Pancreas (tissue), 10 donors: ENCODE measurements at regions not wholly inside any gene's neighbourhood (a gene's known extent, or its start where the extent isn't known, plus 50 kb on each side); places are given as distances from the start of the nearest gene placed in this dataset.

Experiments
- ATAC-seq, 4 donors: fragments of 200-7000 bp; cut with Tn5 transposase; one replicate each; pipeline versions ENCODE4 v1.8.0 to v1.9.1; 2020; ENCODE audit warnings: mild to moderate bottlenecking in 4 of 4, moderate library complexity in 4 of 4
- DNase-seq, 6 donors: peaks; one replicate each; pipeline ENCODE4 v3.0.0-alpha.2; 2020
- FAIRE-seq: peaks from 2 replicates; lab custom pipeline; 2012; peaks lifted over from hg19 to GRCh38; lab: Jason Lieb, UNC
- H3K27ac ChIP-seq, 4 donors: fragments of 200-600 bp; sonication (generic); 1 replicate in 3 of 4; 2 replicates in 1 of 4; pipeline versions ENCODE4 v1.5.0 to v1.8.0; 2020
- H3K27me3 ChIP-seq, 4 donors: fragments of 200-600 bp; one replicate each; pipeline ENCODE4 v1.8.0; 2021
- H3K36me3 ChIP-seq, 3 donors: fragments of 200-600 bp; sonication (generic) in 1 of 3; one replicate each; pipeline versions ENCODE4 v1.5.0 to v1.8.0; 2020 to 2021
- H3K4me1 ChIP-seq, 3 donors: fragments of 200-600 bp; one replicate each; pipeline ENCODE4 v1.8.0; 2021
- H3K4me3 ChIP-seq, 4 donors: fragments of 200-600 bp; sonication (generic) in 2 of 4; one replicate each; pipeline versions ENCODE4 v1.5.0 to v1.8.0; 2020 to 2021
- H3K9me3 ChIP-seq, 4 donors: fragments of 200-600 bp; one replicate each; pipeline ENCODE4 v1.8.0; 2021
- WGBS, 2 donors: extraction: QIAGEN DNeasy Blood & Tissue Kit; methylation state at CpG; one replicate each; pipeline ENCODE4 v1.1.7; 2013; 5-methylcytosine and 5-hydroxymethylcytosine counted together
- intact Hi-C, 3 donors: fragments of 100-400 bp; cut with DNase I; formaldehyde crosslinking; loops; one replicate each; pipeline versions ENCODE4 v1.11.1 to v1.14.2; 2022
- TF ChIP-seq, protein P1 (sequence below), 4 donors: fragments of 200-600 bp; sonication (generic) in 3 of 4; IDR thresholded peaks; one replicate each; pipeline versions ENCODE4 v1.5.0 to v1.8.0; 2021; ENCODE audit warnings: antibody characterized with exemption in 4 of 4
- donor health status: healthy with polysubstance abuse.
- donor health status: DM: no; HTN: no; CAD: no; lungs with moderate emphysema.
- donor health status: DM: no; HTN: no; CAD: no.
- donor health status: control.
- donor health status: control.
- donor health status: Bipolar disorder and iron deficiency.
- donor health status: DM: yes; HTN: yes; CAD: no.
- donor health status: DM: no; HTN: no; CAD: no.
- donor health status: DM: no; HTN: no; CAD: no.
- donor health status: DM: yes; HTN: yes; CAD: no.

DNA sequence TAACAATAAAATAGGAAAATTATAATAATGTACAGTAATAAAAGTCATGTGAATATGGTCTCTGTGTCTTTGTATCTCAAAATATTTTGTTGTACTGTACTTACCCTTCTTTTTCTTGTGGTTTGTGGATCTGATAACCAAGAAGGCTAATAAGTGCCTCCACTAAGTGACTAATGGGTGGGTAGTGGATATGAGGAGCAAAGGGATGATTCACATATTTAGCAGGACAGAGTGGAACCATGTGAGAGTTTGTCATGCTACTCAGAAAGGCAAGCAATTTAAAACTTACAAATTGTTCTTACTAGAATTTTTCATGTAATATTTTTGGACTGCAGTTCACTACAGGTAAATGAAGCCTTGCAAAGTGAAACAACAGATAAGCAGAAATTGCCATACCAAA lies 1241.2 kb upstream of the CDH2 start:
- Histone ChIP-seq H3K4me1 (no peaks in the 10 kb centered on the region), H3K27me3 (no peaks in the 10 kb centered on the region), H3K4me3 (no peak overlapping the region), H3K36me3 (no peaks in the 10 kb centered on the region), H3K27ac (no peak overlapping the region), H3K9me3 (no peaks in the 10 kb centered on the region)
- DNase-seq (no peak), ATAC-seq (no peak), FAIRE-seq (no peak)
- intact Hi-C loops: no loop called here
- TF ChIP-seq, protein P1, sequence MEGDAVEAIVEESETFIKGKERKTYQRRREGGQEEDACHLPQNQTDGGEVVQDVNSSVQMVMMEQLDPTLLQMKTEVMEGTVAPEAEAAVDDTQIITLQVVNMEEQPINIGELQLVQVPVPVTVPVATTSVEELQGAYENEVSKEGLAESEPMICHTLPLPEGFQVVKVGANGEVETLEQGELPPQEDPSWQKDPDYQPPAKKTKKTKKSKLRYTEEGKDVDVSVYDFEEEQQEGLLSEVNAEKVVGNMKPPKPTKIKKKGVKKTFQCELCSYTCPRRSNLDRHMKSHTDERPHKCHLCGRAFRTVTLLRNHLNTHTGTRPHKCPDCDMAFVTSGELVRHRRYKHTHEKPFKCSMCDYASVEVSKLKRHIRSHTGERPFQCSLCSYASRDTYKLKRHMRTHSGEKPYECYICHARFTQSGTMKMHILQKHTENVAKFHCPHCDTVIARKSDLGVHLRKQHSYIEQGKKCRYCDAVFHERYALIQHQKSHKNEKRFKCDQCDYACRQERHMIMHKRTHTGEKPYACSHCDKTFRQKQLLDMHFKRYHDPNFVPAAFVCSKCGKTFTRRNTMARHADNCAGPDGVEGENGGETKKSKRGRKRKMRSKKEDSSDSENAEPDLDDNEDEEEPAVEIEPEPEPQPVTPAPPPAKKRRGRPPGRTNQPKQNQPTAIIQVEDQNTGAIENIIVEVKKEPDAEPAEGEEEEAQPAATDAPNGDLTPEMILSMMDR (IDR thresholded peaks at IDR 0.05): no peak

DNA sequence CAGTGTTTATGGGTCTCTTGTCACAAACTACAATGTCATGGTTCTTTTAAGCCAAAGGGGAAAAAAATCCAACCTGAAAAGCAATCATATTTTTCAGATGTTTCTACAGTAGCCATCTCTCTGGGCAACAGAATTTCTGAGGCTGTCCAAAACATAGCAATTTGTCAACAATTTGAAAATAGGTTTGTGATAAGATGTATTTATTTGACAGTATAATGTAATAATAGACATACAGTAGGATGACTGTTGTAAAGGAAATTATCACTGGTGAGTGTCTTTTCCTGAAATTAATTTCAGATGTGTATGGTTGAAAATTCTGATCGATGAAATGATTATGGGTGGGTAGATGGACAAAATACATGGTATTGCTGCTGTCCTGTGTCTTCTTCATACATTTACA lies 1230.1 kb upstream of the CDH2 start:
- TF ChIP-seq, protein P1 (IDR thresholded peaks at IDR 0.05): no peak
- no peaks in the 10 kb centered on the region for H3K4me1 ChIP-seq
- WGBS, 2 donors: 67 to 74% methylated on average over 1 of the region's 1 CpG
- no peaks in the 10 kb centered on the region for H3K9me3 ChIP-seq
- H3K4me3 ChIP-seq: no peak overlapping the region
- H3K27me3 ChIP-seq: no peaks in the 10 kb centered on the region
- no peaks in the 10 kb centered on the region for H3K36me3 ChIP-seq
- H3K27ac ChIP-seq: no peak overlapping the region
- DNase-seq: no peak
- no peak for FAIRE-seq
- ATAC-seq: no peak
- intact Hi-C loops: no loop called here

DNA sequence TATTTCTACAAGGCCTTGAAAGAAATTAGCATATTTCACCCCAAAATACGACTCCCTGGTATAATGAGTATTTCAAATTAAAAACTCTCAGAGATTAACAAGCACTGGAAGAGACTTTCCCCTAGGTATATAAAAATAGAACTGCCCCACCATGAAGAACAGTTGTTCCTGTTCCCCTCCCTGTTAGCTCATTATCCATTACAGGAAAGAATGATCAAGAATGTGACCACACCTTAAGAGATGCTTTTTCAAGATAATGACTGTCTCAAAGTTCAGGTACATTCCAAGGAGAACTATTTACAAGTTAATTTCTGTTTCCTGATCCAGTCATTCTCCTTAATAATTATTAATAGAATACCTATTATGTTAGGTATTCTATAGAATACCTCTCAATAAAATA lies 1220.6 kb upstream of the CDH2 start:
- Histone ChIP-seq H3K27me3 (no peaks in the 10 kb centered on the region), H3K4me1 (no peaks in the 10 kb centered on the region), H3K9me3 (no peaks in the 10 kb centered on the region), H3K27ac (no peak overlapping the region), H3K4me3 (no peak overlapping the region), H3K36me3 (no peaks in the 10 kb centered on the region)
- FAIRE-seq (no peak), ATAC-seq (no peak), DNase-seq (no peak)
- intact Hi-C loops: no loop called here
- 55 to 61% methylated on average over 1 of the region's 1 CpG for WGBS, 2 donors
- TF ChIP-seq, protein P1 (IDR thresholded peaks at IDR 0.05): no peak

- Histone ChIP-seq H3K27ac (no peak overlapping the region), H3K36me3 (no peaks in the 10 kb centered on the region), H3K4me3 (no peak overlapping the region), H3K27me3 (no peaks in the 10 kb centered on the region), H3K9me3 (no peaks in the 10 kb centered on the region), H3K4me1 (peaks cover 0 to 7% (median 0%) of the 10 kb centered on the region in 3 donors)
- intact Hi-C loops: no loop called here
- no peak for FAIRE-seq
- 47 to 50% methylated on average over 5 of the region's 5 CpGs for WGBS, 2 donors
- no peak for ATAC-seq
- TF ChIP-seq, protein P1 (IDR thresholded peaks at IDR 0.05): no peak
- DNase-seq: no peak
Measured at GRCh38 chr18:29383311-29384273, 1206.7 kb upstream of the CDH2 start.

DNA sequence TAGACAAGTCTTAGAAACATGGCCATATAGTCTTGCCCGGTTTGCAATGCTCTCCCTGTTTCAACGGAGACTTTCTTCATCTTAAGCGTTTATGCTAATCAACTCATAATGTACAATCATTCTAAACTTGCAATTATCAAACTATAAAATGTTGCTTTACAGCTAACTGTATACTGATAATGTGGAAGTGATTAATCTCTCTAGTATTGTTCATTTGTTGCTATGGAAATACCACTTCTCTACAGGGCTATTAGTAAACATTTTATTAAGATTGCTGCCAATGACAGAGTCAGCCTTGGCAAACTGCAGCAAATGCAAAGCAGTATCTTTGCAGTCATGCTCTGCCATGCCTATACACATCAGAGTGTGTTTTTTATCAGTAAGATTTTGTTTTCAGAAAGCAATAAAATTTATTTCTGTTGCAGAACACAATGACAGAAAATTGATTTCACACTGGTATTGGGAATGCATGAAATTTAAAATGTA lies 1201.8 kb upstream of the CDH2 start:
- FAIRE-seq: no peak

More for the DNA sequence above, 1201.8 kb upstream of the CDH2 start:
- H3K36me3 ChIP-seq: no peaks in the 10 kb centered on the region
- H3K27ac ChIP-seq: no peak overlapping the region
- intact Hi-C loops: no loop called here
- ATAC-seq: no peak
- TF ChIP-seq, protein P1 (IDR thresholded peaks at IDR 0.05): no peak
- no peaks in the 10 kb centered on the region for H3K27me3 ChIP-seq
- H3K9me3 ChIP-seq: no peaks in the 10 kb centered on the region
- 65 to 79% methylated on average over 3 of the region's 3 CpGs for whole genome bisulfite sequencing, 2 donors
- DNase-seq: no peak
- no peak overlapping the region for H3K4me3 ChIP-seq
- H3K4me1 ChIP-seq: peaks cover 0 to 7% (median 0%) of the 10 kb centered on the region in 3 donors
